GM21737 (cell line): ENCODE measurements at regions not wholly inside any gene's neighbourhood (a gene's known extent, or its start where the extent isn't known, plus 50 kb on each side); places are given as distances from the start of the nearest gene placed in this dataset.
"Not testable (repeated sequence)": the region's sequence is repeated elsewhere in the genome, so short reads cannot be mapped to it uniquely, and the experiment has no call there.

Experiments used
- ATAC-seq: cut with Tn5 transposase; IDR thresholded peaks from one replicate; pipeline ENCODE4 v1.9.1; 2021; ENCODE audit warnings: mild to moderate bottlenecking, moderate library complexity; ENCODE audit not compliant: unreplicated experiment

DNA sequence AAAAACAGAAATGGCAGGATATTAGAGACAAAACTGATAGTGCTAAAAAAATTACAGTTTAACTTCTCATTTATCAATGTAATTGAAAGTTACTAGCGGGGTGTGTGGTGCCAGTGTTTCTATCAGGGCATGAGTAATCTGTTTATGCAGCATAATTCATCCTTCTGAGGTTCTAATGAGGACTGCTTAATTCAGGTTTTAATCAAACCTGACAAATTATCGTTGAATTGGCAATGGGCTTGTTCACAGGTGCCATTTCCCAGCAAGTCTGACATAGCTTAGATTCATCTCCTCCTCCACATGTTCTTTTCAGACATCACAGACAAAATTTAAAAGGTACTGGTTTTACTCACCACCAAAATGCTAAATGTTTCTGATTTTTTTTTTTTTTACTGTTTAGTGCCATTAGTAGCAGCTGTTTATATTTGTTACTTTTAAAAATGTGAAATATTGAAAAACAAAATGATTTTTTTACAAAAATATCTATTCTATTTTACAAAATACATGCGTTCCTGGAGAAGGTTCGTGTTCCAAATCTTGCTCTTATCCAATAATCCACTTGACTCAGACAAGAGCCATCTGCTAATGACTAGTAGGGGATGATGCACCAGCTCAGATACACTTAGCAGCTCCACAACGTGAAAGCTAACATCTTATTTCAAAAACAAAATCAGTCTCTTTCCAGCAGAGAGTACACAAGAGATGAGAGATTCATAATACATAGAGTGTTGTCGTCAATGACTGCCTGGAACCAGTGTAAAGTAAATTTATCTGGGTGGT is 447.7 kb upstream of the DPPA4 start:
- ATAC-seq, result no peak

DNA sequence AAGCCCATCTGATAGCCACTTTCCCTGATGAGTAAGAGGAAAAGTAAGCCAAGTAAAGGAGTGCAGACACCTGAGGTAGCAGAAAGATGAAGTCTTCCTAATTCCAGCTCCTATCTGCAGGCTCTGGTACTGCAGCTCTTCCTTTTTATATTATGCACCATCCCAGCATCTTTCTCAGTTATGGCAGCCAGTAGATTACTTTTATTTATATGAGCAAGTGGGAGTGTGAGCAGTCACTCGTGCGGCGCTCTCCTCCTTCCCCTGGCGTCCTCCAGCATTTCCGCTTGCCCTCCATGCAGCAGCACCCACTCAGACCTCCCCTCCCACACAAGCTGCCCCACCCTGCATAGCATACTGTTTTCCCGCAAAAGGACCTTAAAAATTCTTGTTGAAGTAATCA is 465.9 kb upstream of the DPPA4 start:
- ATAC-seq, result no peak

DNA sequence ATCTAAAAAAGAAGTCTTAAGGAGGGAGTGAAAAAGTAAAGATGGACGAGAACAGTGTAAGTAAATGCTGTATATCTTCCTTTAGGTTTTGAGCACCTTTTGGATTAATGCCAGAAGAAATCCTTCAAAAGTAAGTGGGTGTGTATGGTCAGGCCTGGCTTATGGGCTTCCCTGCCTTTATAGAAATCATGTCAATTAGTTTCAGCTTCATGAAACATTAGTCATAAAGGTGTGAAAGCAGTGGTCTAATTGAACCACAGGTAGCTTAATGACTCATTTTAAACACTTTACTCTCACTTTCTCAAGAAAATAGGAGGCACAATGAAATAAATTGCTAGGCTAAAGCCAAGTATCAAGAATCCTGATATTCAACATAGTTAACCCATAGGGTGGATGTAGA is 467.4 kb upstream of the DPPA4 start:
- no peak for ATAC-seq

DNA sequence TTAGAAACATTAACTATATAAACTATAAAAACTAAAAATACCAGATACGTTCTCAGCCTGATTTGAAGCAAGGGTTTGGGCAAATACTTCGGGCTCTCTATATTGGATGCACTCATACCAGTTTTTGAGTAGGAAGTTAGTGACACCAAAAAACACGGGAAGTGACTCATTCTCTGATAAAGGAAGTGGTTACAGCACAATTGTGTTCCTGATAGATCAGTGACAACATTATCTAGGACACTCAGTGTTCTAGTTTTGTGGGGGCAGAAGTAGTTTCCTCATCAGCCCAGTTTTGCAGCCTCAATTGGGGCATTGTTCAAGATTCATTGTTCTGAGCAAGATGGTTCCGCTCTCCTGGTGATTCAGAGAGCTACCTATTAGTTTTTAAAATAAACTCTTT is 469.6 kb upstream of the DPPA4 start:
- ATAC-seq, result peak; percentile 89

DNA sequence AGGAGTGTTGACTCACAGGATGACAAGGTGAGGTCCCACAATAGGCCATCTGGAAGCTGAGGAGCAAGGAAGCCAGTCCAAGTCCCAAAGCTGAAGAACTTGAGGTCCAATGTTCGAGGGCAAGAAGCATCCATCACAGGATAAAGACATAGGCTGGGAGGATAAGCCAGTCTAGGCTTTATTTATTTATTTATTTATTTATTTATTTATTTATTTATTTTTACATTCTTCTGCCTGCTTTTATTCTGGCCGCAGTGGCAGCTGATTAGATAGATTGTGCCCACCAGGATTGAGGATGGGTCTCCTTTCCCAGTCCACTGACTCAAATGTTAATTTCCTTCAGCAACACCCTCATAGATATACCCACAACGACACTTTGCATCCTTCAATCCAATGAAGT is 472.2 kb upstream of the DPPA4 start:
- no peak for ATAC-seq

DNA sequence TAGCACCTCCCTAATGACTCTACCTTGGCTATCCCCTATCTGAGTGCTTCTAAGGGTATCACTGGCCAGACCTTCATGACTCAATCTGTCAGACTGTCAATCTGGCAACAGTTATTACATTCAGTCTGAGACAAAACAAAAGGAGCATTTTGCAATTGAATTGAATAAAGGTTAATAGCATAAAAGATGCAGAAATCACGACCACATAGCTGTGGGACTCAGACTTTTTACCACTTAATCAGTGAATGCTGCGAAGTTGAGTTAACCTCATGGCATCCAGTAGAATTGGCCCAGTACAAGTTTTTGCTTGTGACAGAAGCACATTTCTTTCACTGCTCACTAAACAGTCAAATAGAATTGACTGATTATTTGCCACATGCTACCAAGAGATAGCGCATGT is 480.7 kb upstream of the DPPA4 start:
- no peak for ATAC-seq

DNA sequence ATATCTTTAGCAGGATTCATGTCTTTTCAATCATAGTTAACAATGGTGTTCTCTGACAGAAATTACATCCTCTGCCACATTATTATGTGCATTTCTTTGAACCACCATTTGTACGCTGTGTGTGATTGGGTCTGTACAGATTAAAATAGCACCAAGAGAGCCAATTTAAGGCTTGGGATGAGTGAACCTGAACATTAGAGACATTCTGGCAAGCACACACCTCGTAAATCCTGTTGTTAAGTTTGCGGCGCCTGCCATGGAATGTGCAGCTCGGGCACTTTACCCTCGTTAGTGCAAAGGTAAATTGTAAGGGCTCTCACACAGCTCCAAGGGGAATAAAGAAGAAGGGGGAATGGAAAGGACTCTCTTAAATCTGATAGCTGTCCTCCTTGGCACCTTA is 482.4 kb upstream of the DPPA4 start:
- no peak for ATAC-seq

DNA sequence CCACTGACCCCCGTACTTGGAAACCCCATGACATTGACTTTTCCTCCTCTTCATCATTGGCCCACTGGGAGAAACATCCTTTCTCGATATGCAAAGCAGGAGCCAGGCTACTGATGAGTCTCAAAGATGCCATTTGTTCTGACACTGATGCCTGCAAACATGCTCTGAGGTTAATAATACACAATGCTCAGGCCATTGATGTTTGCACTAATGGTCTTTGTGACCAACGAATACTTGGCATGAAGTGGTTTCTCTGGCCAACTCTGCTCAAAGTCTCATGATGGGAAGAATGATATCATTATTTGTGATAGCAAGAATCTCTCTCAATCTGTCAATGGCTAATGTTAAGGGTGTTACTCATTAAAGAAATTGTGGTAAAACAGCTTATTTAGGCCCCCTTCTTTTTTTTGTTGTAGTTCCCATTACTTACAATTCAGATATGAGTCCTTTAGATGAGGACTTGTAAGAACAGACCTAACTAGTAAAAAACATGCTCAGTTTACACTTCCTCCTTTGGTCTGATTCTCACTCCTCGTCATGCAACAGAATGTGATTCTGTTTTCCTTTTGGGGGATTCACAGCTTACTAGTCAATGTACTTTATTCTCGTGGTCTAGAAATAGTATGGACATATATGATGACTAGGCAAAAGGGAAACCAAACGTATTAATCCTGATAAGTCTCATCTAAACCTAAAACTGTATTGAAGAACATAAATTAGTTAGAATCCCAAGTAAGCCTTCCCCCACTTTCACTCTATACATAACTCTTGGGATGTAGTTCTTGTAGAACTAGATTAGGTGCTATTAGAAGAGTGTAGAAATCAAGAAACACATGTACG is 488.8 kb upstream of the DPPA4 start:
- ATAC-seq, result no peak

DNA sequence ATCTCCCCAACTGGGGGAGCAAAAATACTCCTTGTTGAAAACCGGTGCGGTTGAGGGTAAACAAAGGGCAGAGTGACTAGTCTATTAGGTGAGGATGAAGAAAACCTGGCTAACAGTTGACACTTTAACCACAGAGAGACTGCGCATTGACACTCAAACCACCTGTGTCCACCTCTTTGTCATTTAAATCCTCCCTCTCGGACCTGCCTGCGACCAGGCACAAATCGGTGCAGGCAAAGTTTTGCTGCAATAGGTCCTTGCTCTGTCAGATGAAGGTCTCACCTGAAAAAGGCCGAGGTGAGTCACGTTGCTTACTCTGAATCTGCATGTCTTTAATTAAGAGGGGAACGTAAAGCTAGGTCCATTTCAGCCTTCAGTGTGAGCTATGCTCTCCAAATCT is 494.1 kb upstream of the DPPA4 start:
- no peak for ATAC-seq

DNA sequence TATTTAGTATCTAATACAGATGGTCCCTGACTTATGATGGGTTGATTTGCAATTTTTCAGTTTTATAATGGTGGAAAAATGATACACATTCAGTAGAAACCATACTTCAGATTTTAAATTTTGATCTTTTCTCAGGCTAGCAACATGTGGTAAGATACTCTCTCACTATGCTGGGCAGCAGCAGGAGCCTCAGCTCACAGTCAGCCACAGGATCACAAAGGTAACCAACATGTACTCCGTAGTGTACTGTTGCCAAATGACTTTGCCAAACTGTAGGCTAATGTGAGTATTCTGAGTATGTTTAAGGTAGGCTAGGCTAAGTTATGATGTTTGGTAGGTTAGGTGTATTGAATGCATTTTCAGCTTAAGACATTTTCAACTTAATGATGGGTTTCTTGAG is 498.6 kb upstream of the DPPA4 start:
- ATAC-seq, result no peak

DNA sequence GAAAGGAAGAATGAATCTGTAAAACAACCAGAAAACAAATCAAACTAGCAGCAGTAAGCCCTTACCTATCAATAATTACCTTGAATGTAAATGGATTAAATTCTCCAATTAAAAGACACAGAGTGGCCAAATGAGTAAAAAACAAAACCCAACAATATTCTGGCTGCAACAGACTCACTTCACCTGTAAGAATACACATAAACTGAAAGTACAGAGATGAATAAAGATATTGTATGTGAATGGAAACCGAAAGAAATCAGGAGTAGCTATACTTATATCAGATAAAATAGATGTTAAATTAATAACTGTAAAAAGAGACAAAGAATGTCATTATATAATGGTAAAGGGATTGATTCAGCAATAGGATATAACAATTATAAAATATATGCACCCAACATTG is 514.5 kb upstream of the DPPA4 start:
- no peak for ATAC-seq

DNA sequence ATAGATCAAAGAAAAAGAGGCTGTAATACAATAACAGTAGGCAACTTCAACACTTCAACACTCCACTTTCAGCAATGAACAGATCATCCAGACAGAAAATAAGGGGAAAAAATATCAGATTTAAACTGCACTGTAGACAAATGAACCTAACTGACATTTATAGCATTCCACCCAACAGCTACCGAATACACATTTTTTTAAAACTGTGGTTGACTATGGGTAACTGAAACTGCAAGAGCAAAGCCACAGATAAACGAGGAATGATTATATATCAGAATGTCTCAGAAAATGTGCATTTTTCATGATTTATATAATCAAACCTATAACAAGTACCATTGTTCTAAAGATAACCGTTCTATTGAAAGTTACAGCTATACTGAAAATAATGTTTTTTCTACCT is 514.9 kb upstream of the DPPA4 start:
- ATAC-seq, result no peak

DNA sequence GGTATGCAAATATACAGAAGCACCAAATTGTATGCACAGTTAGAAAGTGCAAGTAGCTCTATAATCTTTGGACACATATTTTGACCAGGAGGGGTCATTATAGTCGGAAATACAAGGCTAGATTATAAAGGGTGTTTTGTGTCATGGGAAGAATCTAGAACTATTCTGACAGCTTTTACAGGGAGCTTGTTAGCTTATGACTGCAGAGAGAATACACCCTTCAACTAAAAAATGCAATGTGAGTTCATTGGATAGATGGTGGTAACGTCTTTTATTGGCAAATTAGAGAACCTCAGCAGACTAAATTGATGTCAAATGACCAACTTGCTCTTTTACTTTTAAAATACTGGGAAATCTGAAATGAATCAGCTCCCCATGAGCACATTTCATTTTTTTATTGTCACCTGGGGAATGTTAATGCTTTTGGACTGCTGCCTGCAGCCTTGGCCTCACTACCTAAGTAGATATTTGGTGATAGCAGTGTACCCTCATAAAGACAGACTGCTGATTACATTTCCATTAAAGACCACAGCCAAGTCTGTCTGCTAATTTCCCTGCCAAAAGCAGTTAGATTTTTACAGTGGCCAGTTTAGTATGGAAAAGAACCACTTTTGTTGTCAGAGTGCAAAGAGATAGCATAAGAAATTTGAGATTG is 515.9 kb upstream of the DPPA4 start:
- no peak for ATAC-seq

DNA sequence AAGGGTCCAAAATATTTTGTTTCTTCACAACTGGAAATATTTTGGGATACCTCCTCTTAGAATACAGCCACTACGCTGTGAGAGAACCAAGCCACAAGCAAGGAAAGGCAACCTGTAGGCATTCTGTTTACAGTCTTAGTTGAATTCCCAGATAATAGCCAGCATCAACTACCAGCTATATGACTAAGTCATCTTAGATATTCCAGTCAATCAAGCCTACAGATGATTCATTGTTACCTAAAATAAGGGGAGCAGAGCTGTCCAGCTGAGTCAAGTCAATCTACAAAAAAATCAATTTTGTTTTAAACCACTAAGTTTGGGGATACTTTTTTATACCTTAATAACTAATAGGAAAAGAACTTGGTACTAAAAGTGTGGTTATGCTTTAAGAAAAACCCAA is 526.4 kb upstream of the DPPA4 start:
- no peak for ATAC-seq

DNA sequence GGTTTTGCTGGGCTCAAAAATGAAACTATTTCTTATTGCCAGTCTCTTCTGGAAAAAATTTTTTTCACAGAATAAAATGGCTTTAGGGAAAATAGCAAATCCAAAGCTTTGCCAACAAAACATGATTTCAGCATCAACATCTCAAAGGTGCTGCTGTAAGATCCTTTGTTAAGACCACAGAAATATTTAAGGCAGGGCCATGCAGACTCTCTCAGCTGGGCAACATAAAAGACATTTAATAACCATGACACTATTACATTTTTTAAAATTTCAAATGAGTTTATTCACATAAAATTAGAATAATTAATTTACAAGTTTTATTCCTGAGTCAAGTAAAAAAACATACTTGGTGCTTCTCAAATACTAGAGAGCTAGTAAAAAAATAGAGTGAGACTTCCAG is 527.1 kb upstream of the DPPA4 start:
- no peak for ATAC-seq

DNA sequence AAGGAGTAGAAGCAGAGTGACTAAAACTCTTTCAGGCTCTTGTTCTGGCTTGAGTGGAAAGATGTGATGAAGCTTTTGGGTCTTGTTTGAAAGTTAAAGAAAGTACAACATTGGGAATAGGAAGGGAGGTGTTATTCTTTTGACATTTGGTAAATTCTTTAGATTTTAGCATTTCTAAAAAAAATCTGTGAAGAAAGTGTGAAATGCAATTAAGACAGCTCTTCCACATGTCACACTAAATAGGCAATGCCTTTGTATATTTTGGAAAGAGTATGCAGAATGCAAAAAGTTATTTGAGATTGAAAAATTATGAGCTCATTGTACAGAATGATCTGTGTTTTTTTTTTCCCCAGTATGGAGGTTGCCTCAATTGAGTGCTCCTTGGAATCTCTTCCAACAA is 532.2 kb upstream of the DPPA4 start:
- ATAC-seq, result no peak

DNA sequence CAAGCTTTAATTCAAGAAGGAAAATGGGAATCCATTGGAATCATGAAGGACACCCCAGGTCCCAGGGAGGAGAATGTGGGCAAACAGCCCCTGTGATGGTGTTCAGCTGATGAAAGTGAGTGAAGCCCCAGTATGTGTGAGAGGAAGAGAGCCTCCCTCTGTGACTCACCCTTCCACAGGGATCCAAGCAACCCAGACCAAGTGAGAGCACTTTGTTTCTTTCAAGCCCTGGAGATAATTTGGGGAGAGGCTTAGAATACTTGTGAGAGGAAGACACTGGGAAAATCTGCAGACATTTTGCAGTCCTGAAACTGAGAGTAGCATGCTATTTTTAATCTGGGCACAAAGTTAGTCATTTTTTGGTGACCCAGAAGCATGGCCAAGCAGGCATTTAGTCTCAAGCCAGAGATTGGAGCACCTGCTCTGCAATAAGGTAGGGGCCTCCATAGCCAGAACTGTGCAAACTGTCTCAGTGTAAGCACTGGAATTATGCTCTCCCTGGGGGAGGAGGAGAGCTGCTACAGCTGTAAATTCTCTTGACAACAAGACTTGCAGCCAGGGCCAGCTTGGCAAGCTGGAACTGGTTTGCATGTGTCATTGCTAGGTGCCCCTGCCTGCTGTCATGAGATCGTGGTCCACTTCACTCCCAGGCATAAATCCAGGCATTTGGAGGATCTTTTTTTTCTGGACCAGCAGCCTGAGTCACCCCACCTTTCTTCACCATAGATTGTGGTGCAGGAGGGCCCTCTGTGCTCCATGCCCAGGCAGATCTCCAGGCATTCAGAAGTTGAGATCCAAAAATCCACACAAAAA is 537.8 kb upstream of the DPPA4 start:
- ATAC-seq, result no peak

DNA sequence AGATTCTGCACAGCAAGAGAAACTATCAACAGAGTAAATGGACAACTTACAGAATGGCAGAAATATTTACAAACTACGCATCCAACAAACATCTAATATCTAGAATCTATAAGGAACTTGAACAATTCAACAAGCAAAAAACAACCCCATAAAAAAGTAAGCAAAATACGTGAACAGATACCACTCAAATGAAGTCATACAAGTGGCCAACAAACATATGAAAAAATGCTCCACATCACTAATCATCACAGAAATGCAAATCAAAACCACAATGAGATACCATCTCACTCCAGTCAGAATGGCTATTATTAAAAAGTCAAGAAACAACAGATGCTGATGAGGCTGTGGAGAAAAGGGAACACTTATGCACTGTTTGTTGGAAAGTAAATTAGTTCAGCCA is 540.3 kb upstream of the DPPA4 start:
- not testable (repeated sequence) for ATAC-seq

DNA sequence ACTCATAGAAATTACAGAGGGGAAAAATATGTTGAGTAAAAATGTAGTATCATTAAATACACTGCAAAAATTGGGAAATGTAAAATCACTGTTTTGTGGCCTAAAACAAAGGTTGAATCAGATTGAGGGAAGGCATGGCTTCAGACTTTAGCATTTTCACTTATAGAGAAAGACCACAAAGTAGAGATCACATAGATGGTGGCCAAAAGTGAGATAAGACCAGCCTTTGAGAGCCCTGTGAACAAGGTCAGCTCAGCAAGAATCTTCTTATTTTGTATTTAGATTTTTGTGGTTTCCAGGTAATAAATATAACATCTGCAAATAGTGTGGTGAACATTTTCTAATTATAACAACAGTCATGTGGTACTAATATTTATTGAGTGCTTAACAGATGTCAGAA is 544.8 kb upstream of the DPPA4 start:
- no peak for ATAC-seq

DNA sequence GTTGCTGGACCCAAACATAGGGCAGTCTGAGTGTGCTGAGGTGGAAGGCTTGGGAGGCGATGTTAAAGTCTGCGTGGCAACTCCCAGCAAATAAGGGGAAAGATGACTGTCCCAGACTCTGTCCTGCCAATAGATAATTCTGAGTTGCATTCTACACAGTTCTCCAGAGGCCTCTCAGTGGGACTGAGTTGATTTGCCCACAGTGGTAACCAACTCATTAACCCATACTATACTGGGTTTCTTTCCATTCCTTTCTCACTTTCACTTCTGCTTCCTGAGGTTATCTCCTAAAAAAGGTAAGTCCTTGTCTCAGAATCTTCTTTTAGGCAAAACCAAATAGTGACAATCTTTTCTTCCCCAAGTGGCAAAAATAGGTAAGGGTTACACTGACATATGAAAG is 549.9 kb upstream of the DPPA4 start:
- no peak for ATAC-seq

DNA sequence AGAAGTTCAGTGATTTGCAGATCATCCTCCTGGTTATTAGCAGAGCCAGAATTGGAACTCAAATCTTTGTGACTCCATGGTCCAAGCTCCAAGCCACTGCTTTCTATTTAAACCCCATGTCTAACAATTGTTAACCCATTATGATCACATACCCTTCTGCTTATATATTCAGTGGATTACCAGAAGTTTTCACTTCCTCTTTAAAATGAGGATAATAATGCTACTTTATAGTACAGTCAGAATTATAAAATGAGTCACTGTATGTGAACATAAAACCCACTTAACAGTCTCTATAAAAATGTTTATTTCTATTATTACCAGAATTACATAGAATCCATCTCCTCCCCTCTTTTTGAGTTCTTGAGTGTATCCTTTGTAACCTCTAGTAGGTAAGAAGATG is 550.7 kb upstream of the DPPA4 start:
- ATAC-seq, result no peak
